IMR-90 (cell line): ENCODE measurements at regions not wholly inside any gene's neighbourhood (a gene's known extent, or its start where the extent isn't known, plus 50 kb on each side); places are given as distances from the start of the nearest gene placed in this dataset.

Experiments used
- CEBPB ChIP-seq: IDR thresholded peaks from 2 replicates; pipeline ENCODE4 v1.6.1; 2012; ENCODE audit warnings: low read depth, low read length, improper control_type of control experiment
- CTCF ChIP-seq: conservative IDR thresholded peaks from 2 replicates; pipeline ENCODE4 v1.5.1; 2012; ENCODE audit warnings: mild to moderate bottlenecking, low read depth, low read length, improper control_type of control experiment
- MAFK ChIP-seq: IDR thresholded peaks from 2 replicates; pipeline ENCODE4 v1.6.1; 2012; ENCODE audit warnings: low read depth, low read length, improper control_type of control experiment
- MXI1 ChIP-seq: IDR thresholded peaks from 2 replicates; pipeline ENCODE4 v1.6.1; 2012; ENCODE audit warnings: low read depth, mild to moderate bottlenecking, low read length, moderate library complexity, borderline replicate concordance
- POLR2A ChIP-seq: IDR thresholded peaks from 2 replicates; pipeline ENCODE4 v1.6.1; 2012; ENCODE audit warnings: mild to moderate bottlenecking, low read depth, low read length

- TF ChIP-seq CTCF (no peak), MAFK (no peak), MXI1 (no peak), CEBPB (no peak), POLR2A (no peak)
Observed at GRCh38 chr5:5616247-5616895, 193.9 kb downstream of the ICE1 start.
